H1 (cell line): ENCODE measurements at regions not wholly inside any gene's neighbourhood (a gene's known extent, or its start where the extent isn't known, plus 50 kb on each side); places are given as distances from the start of the nearest gene placed in this dataset.

Experiments
- ASH2L ChIP-seq: fragments of 200-600, 300-600 bp; sonication (generic); IDR thresholded peaks from one replicate; pipeline ENCODE4 v1.7.1; 2017; ENCODE audit warnings: low read length
- CTBP2 ChIP-seq: IDR thresholded peaks from 2 replicates; pipeline ENCODE4 v1.7.0; 2011; ENCODE audit warnings: borderline replicate concordance, mild to moderate bottlenecking, moderate library complexity, mixed read lengths, low read length; ENCODE audit not compliant: insufficient read depth, insufficient read length
- EP300 ChIP-seq, 2 experiments: IDR thresholded peaks; 1 replicate in 1 of 2; 2 replicates in 1 of 2; pipeline ENCODE4 v1.6.1; 2011 to 2012; ENCODE audit warnings: low read depth in 2 of 2, low read length in 2 of 2, mild to moderate bottlenecking in 2 of 2, borderline replicate concordance in 1 of 2, inconsistent platforms in 1 of 2, moderate library complexity in 1 of 2
- EZH2 ChIP-seq: fragments of 200-600 bp; sonication (generic); IDR thresholded peaks from 2 replicates; pipeline ENCODE4 v1.7.1; 2012; ENCODE audit warnings: low read depth, mild to moderate bottlenecking, moderate library complexity, low read length, inconsistent platforms; ENCODE audit not compliant: severe bottlenecking
- GTF2F1 ChIP-seq: IDR thresholded peaks from 2 replicates; pipeline ENCODE4 v1.6.1; 2012; ENCODE audit warnings: low read depth, low read length, improper control_type of control experiment, borderline replicate concordance
- POLR2A ChIP-seq, 2 experiments: IDR thresholded peaks; 1 replicate in 1 of 2; 2 replicates in 1 of 2; pipeline ENCODE4 v1.6.1; 2011; ENCODE audit warnings: low read depth in 2 of 2, low read length in 2 of 2, mild to moderate bottlenecking in 2 of 2; ENCODE audit errors: control extremely low read depth in 1 of 2
- POLR2AphosphoS5 ChIP-seq: IDR thresholded peaks from 2 replicates; pipeline ENCODE4 v1.6.1; 2011; ENCODE audit warnings: low read depth, low read length
- SIX5 ChIP-seq: IDR thresholded peaks from 2 replicates; pipeline ENCODE4 v1.6.1; 2011; ENCODE audit warnings: mild to moderate bottlenecking, low read depth, low read length
- SP1 ChIP-seq: IDR thresholded peaks from 2 replicates; pipeline ENCODE4 v1.6.1; 2011; ENCODE audit warnings: low read depth, low read length
- TF ChIP-seq, protein P1 (sequence below), 3 experiments: IDR thresholded peaks; 1 replicate in 2 of 3; 2 replicates in 1 of 3; pipeline versions ENCODE4 v1.5.1 to v1.6.1; 2011; ENCODE audit warnings: low read length in 3 of 3, mild to moderate bottlenecking in 3 of 3, inconsistent platforms in 2 of 3, low read depth in 1 of 3, moderate library complexity in 1 of 3; ENCODE audit not compliant: insufficient read depth in 1 of 3; ENCODE audit errors: control extremely low read depth in 1 of 3
- TF ChIP-seq, protein P2 (sequence below): IDR thresholded peaks from 2 replicates; pipeline ENCODE4 v1.6.1; 2012; ENCODE audit warnings: inconsistent platforms

DNA sequence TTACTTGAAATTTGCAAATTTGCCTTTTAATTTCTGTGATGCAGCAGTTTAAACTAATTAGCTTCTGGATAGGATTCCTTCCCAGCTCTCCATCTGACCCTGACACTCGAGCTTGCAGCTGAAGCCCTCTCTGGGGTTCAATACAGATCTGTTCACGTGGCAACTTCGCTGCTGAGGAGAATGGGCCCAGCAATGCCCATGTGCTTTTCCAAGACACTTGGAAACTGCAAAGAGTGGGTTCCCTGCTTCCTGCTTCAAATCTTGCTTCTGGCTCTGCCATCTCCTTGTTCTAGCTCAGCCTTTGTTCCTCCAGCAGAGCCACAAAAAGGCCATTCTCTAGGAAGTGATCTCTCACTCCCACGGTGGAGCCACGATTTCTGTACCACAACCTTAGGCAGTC, 50.0 kb upstream of the IRX6 start:
- TF ChIP-seq, protein P1, sequence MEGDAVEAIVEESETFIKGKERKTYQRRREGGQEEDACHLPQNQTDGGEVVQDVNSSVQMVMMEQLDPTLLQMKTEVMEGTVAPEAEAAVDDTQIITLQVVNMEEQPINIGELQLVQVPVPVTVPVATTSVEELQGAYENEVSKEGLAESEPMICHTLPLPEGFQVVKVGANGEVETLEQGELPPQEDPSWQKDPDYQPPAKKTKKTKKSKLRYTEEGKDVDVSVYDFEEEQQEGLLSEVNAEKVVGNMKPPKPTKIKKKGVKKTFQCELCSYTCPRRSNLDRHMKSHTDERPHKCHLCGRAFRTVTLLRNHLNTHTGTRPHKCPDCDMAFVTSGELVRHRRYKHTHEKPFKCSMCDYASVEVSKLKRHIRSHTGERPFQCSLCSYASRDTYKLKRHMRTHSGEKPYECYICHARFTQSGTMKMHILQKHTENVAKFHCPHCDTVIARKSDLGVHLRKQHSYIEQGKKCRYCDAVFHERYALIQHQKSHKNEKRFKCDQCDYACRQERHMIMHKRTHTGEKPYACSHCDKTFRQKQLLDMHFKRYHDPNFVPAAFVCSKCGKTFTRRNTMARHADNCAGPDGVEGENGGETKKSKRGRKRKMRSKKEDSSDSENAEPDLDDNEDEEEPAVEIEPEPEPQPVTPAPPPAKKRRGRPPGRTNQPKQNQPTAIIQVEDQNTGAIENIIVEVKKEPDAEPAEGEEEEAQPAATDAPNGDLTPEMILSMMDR (IDR thresholded peaks at IDR 0.05; ENCODE audit: control extremely low read depth in 1 of 3, insufficient read depth in 1 of 3, low read depth in 1 of 3, low read length in 3 of 3), result no peak
- TF ChIP-seq EZH2 (no peak), ASH2L (no peak), CTBP2 (no peak), SP1 (no peak), GTF2F1 (no peak), EP300 (IDR thresholded peaks at IDR 0.05; ENCODE audit: borderline replicate concordance in 1 of 2, low read depth in 2 of 2, low read length in 2 of 2) (no peak), POLR2AphosphoS5 (no peak), SIX5 (no peak), POLR2A (IDR thresholded peaks at IDR 0.05; ENCODE audit: control extremely low read depth in 1 of 2, low read depth in 2 of 2, low read length in 2 of 2) (no peak)
- TF ChIP-seq, protein P2, sequence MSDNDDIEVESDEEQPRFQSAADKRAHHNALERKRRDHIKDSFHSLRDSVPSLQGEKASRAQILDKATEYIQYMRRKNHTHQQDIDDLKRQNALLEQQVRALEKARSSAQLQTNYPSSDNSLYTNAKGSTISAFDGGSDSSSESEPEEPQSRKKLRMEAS, result no peak
